ENCODE measurements at regions not wholly inside any gene's neighbourhood (a gene's known extent, or its start where the extent isn't known, plus 50 kb on each side); places are given as distances from the start of the nearest gene placed in this dataset.

- TF ChIP-seq CTCF (optimal IDR thresholded peaks at IDR 0.05 in 1 of 3, IDR thresholded peaks at IDR 0.05 in 1 of 3, conservative IDR thresholded peaks at IDR 0.05 in 1 of 3; ENCODE audit: extremely low read depth in 1 of 3, insufficient read depth in 2 of 3, low read length in 3 of 3) (no peak), EZH2 (IDR thresholded peaks at IDR 0.05; ENCODE audit: low read length) (no peak)
Observed at GRCh38 chr2:136444323-136444722, 321.0 kb upstream of the THSD7B start.

Measured in keratinocyte (primary cell).